ENCODE measurements at regions not wholly inside any gene's neighbourhood (a gene's known extent, or its start where the extent isn't known, plus 50 kb on each side); places are given as distances from the start of the nearest gene placed in this dataset.
A peak's percentile ranks its signal among the peaks of the same experiment; 100 is the strongest.
"Not testable (repeated sequence)": the region's sequence is repeated elsewhere in the genome, so short reads cannot be mapped to it uniquely, and the experiment has no call there.

DNA sequence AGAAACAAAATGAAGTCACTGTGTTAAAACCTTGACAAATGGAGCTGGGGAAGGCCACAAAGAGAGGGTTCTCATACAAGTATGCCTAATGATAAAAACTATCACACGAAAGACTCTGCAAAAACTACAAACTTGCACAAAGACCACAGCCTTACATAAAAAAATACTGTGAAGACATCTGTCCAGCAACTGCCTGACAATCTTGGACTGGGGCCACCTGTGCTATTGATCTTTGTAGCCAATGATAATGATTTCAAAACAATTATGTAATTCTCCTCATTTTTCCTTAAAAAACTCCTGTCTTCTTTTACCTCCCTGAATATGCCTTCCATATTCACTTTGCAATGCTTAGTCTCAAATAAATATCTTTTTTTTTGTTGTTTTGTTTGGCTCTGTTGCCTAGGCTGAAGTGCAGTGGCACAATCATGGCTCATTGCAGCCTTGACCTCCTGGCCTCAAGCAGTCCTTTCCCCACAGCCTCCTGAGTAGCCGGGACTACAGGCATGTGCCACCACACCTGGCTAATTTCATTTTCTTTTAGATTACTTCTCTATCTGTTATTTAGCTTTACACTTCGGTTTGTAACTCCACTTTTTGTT, 79.4 kb upstream of the RHOU start:
- no peak for DNase-seq (ENCODE audit: low read depth in 1 of 2, low spot score in 1 of 2)
- H3K27ac ChIP-seq, result no peak overlapping the region
- TF ChIP-seq, protein P1, sequence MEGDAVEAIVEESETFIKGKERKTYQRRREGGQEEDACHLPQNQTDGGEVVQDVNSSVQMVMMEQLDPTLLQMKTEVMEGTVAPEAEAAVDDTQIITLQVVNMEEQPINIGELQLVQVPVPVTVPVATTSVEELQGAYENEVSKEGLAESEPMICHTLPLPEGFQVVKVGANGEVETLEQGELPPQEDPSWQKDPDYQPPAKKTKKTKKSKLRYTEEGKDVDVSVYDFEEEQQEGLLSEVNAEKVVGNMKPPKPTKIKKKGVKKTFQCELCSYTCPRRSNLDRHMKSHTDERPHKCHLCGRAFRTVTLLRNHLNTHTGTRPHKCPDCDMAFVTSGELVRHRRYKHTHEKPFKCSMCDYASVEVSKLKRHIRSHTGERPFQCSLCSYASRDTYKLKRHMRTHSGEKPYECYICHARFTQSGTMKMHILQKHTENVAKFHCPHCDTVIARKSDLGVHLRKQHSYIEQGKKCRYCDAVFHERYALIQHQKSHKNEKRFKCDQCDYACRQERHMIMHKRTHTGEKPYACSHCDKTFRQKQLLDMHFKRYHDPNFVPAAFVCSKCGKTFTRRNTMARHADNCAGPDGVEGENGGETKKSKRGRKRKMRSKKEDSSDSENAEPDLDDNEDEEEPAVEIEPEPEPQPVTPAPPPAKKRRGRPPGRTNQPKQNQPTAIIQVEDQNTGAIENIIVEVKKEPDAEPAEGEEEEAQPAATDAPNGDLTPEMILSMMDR (IDR thresholded peaks at IDR 0.05; ENCODE audit: low read depth, low read length), result no peak
- H3K9me3 ChIP-seq (ENCODE audit: low read depth), result no peaks in the 10 kb centered on the region
- H3K36me3 ChIP-seq, result no peaks in the 10 kb centered on the region
- H3K27me3 ChIP-seq, result peaks cover 40% of the 10 kb centered on the region
- H3K4me1 ChIP-seq (ENCODE audit: low read depth), result no peaks in the 10 kb centered on the region
- H3K4me3 ChIP-seq, result no peak overlapping the region

DNA sequence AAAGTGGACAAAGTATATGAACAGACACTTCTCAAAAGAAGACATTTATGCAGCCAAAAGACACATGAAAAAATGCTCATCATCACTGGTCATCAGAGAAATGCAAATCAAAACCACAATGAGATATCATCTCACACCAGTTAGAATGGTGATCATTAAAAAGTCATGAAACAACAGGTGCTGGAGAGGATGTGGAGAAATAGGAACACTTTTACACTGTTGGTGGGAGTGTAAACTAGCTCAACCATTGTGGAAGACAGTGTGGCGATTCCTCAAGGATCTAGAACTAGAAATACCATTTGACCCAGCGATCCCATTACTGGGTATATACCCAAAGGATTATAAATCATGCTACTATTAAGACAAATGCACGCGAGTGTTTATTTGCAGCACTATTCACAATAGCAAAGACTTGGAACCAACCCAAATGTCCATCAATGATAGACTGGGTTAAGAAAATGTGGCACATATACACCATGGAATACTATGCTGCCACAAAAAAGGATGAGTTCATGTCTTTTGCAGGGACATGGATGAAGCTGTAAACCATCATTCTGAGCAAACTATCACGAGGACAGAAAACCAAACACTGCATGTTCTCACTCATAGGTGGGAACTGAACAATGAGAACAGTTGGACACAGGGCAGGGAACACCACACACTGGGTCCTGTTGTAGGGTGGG, 73.1 kb upstream of the RHOU start:
- not testable (repeated sequence) for H3K36me3 ChIP-seq; DNase-seq (ENCODE audit: low read depth in 1 of 2, low spot score in 1 of 2); H3K27ac ChIP-seq; H3K27me3 ChIP-seq; H3K4me1 ChIP-seq (ENCODE audit: low read depth); H3K4me3 ChIP-seq; H3K9me3 ChIP-seq (ENCODE audit: low read depth)

DNA sequence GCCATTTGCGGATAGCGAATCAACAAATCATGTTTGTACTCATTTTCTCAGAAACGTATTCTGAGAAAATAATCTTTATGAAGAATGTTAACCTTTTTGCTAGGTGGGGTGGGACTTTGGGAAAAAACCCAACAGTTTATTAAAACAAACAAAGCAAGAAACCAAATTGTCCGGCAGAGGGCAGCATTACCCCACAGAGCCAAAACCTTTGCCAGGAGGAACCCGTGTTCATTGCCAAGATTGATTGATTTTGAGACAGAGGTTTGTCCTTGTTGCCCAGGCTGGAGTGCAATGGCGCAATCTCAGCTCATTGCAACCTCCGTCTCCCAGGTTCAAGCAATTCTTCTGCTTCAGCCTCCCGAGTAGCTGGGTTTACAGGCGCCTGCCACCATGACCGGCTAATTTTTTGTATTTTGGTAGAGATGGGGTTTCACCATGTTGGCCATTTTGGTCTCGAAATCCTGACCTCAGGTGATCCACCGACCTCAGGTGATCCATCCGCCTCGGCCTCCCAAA, 70.8 kb upstream of the RHOU start:
- TF ChIP-seq, protein P1 (IDR thresholded peaks at IDR 0.05; ENCODE audit: low read depth, low read length), result peak; percentile 70
- Histone ChIP-seq H3K9me3 (ENCODE audit: low read depth) (no peaks in the 10 kb centered on the region), H3K4me1 (ENCODE audit: low read depth) (no peaks in the 10 kb centered on the region), H3K27ac (no peak overlapping the region), H3K36me3 (no peaks in the 10 kb centered on the region), H3K27me3 (no peaks in the 10 kb centered on the region), H3K4me3 (no peak overlapping the region)
- peak; percentile 76 to 85 for DNase-seq (ENCODE audit: low read depth in 1 of 2, low spot score in 1 of 2)

DNA sequence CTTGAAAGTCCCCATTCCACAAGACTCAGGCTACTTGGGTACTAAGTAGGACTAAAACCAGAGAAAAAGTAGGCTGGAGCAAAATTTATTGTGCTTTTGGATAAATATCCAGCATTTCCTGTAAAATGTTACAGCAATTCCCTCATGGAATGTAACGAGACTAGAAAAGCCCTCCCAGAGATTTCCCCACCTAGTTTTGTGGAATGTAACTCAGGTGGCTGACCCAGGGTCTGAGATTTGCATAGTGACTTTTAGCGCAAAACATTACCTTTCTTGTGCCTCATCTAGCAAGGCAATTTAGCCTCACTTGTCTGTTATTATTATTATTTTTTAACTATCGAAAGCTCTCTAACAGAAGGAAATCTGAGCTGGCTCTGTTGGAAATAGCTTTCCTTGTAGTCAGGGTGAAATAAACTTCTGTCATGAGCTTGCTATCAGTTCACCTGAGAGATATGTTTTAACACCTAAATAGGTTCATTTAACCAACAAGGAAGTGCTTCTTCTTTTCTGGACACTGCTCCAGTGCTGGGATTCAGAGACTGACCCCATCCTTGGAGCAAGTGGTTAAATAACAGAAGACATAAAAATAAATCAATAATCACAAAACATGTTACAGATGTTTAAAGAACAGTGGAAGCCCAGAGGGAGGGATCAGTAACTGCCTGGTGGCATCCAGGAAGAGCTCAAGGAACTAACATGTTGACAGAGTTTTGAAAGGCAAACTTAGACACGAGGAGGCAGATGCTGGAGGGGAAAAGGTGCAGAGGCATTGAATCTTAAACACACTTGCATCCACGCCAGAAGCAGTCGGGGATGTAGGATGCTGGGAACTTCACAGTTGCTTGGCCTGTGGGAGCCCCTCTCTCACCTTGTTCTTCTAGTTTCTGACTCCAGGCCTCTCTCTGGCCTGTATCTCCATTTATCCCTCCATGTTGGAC, 68.3 kb upstream of the RHOU start:
- Histone ChIP-seq H3K9me3 (ENCODE audit: low read depth) (no peaks in the 10 kb centered on the region), H3K4me3 (no peak overlapping the region), H3K27ac (no peak overlapping the region), H3K36me3 (no peaks in the 10 kb centered on the region), H3K27me3 (no peaks in the 10 kb centered on the region), H3K4me1 (ENCODE audit: low read depth) (no peaks in the 10 kb centered on the region)
- TF ChIP-seq, protein P1 (IDR thresholded peaks at IDR 0.05; ENCODE audit: low read depth, low read length), result no peak
- no peak for DNase-seq (ENCODE audit: low read depth in 1 of 2, low spot score in 1 of 2)

DNA sequence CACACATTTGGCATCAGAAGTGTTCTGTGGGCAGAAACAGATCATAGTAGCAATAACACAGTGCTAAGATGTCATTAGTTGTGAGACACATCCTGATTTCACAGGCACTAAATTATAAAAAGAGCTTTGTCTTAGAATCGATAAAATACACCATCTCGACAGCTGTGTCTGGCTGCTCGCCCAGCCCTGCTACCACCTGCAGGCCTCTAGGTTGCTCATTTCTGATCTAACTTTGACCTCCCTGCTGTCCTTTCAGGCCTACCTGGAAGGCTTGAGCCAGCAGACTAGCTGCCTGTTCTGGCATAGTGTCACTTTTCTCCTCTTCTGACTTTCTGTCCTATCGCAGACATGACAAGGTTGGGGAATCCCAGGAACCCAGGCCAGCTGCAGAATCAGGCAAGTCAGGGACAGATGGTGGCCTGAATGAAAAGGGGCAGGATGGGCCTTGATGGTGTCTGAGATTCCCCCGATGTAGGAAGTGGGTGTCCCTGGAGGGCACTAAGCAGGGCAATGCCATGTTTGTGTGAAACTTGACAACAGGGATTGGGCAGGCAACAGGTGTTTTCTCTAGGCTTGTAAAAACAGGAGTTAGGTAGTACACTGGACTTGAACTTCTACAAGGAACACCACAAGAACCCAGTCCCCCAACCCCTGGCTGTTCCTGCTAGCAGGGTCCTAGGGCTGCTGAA, 66.6 kb upstream of the RHOU start:
- Histone ChIP-seq H3K36me3 (no peaks in the 10 kb centered on the region), H3K4me1 (ENCODE audit: low read depth) (no peaks in the 10 kb centered on the region), H3K9me3 (ENCODE audit: low read depth) (no peaks in the 10 kb centered on the region), H3K4me3 (no peak overlapping the region), H3K27me3 (no peaks in the 10 kb centered on the region), H3K27ac (no peak overlapping the region)
- DNase-seq (ENCODE audit: low read depth in 1 of 2, low spot score in 1 of 2), result no peak
- TF ChIP-seq, protein P1 (IDR thresholded peaks at IDR 0.05; ENCODE audit: low read depth, low read length), result no peak
